Mesenchymal stem cell (in vitro differentiated cells and primary cell): ENCODE measurements at regions not wholly inside any gene's neighbourhood (a gene's known extent, or its start where the extent isn't known, plus 50 kb on each side); places are given as distances from the start of the nearest gene placed in this dataset.

Experiments
- DNase-seq: peaks from one replicate; pipeline ENCODE4 v3.0.0-alpha.2; 2013
- H2AFZ ChIP-seq: one replicate; pipeline ENCODE4 v1.6.1; 2013; ENCODE audit warnings: low read depth, mild to moderate bottlenecking, control low read depth, inconsistent platforms, low read length, moderate library complexity
- H2AK5ac ChIP-seq: 2 replicates; pipeline ENCODE4 v1.6.1; 2013; ENCODE audit warnings: low read length, moderate library complexity, mild to moderate bottlenecking, inconsistent platforms; ENCODE audit not compliant: severe bottlenecking
- H2BK120ac ChIP-seq: one replicate; pipeline ENCODE4 v1.6.1; 2013; ENCODE audit warnings: low read depth, mild to moderate bottlenecking, inconsistent platforms, low read length, moderate library complexity
- H2BK12ac ChIP-seq, 2 experiments: one replicate each; pipeline ENCODE4 v1.6.1; 2013; ENCODE audit warnings: inconsistent platforms in 2 of 2, low read length in 2 of 2, mild to moderate bottlenecking in 2 of 2, moderate library complexity in 2 of 2, control low read depth in 1 of 2
- H2BK15ac ChIP-seq: one replicate; pipeline ENCODE4 v1.6.1; 2013; ENCODE audit warnings: mild to moderate bottlenecking, low read depth, inconsistent platforms; ENCODE audit not compliant: poor library complexity, severe bottlenecking
- H2BK5ac ChIP-seq: 2 replicates; pipeline ENCODE4 v1.6.1; 2013; ENCODE audit warnings: low read depth, mild to moderate bottlenecking, low read length, control low read depth, inconsistent platforms; ENCODE audit not compliant: poor library complexity, severe bottlenecking
- H3K14ac ChIP-seq, 2 experiments: one replicate each; pipeline ENCODE4 v1.6.1; 2013; ENCODE audit warnings: inconsistent platforms in 2 of 2, low read length in 2 of 2, control low read depth in 1 of 2, mild to moderate bottlenecking in 1 of 2, moderate library complexity in 1 of 2
- H3K18ac ChIP-seq, 2 experiments: one replicate each; pipeline ENCODE4 v1.6.1; 2013; ENCODE audit warnings: inconsistent platforms in 2 of 2, low read length in 2 of 2, control low read depth in 1 of 2, low read depth in 1 of 2, mild to moderate bottlenecking in 1 of 2
- H3K23ac ChIP-seq, 2 experiments: one replicate each; pipeline ENCODE4 v1.6.1; 2013; ENCODE audit warnings: inconsistent platforms in 2 of 2, low read length in 2 of 2, mild to moderate bottlenecking in 2 of 2, moderate library complexity in 2 of 2, control low read depth in 1 of 2
- H3K27ac ChIP-seq: 2 replicates; pipeline ENCODE4 v1.5.1; 2013; ENCODE audit warnings: mild to moderate bottlenecking, moderate library complexity, low read length, control low read depth, inconsistent platforms; ENCODE audit not compliant: poor library complexity, severe bottlenecking
- H3K27me3 ChIP-seq, 2 experiments: 2 replicates each; pipeline versions ENCODE4 v1.6.1 to v1.7.0; 2013; ENCODE audit warnings: low read length in 2 of 2, mild to moderate bottlenecking in 2 of 2, moderate library complexity in 2 of 2, control low read depth in 1 of 2, inconsistent platforms in 1 of 2; ENCODE audit not compliant: control insufficient read depth in 1 of 2, insufficient read depth in 1 of 2
- H3K36me3 ChIP-seq, 2 experiments: 2 replicates each; pipeline versions ENCODE4 v1.6.1 to v1.7.0; 2013; ENCODE audit warnings: low read length in 2 of 2, control low read depth in 1 of 2, inconsistent platforms in 1 of 2, low read depth in 1 of 2, mild to moderate bottlenecking in 1 of 2; ENCODE audit not compliant: insufficient read depth in 2 of 2, control insufficient read depth in 1 of 2
- H3K4ac ChIP-seq, 2 experiments: one replicate each; pipeline ENCODE4 v1.6.1; 2013; ENCODE audit warnings: inconsistent platforms in 2 of 2, low read length in 2 of 2, mild to moderate bottlenecking in 2 of 2, moderate library complexity in 2 of 2, control low read depth in 1 of 2, low read depth in 1 of 2
- H3K4me1 ChIP-seq: 2 replicates; pipeline ENCODE4 v1.6.1; 2013; ENCODE audit warnings: low read depth, low read length, control low read depth; ENCODE audit not compliant: control insufficient read depth, insufficient read depth
- H3K4me2 ChIP-seq: 2 replicates; pipeline ENCODE4 v1.6.1; 2013; ENCODE audit warnings: low read length, mild to moderate bottlenecking, inconsistent platforms; ENCODE audit not compliant: poor library complexity, severe bottlenecking
- H3K4me3 ChIP-seq, 2 experiments: 2 replicates each; pipeline versions ENCODE4 v1.5.1 to v1.7.0; 2013; ENCODE audit warnings: low read length in 2 of 2, mild to moderate bottlenecking in 2 of 2, control low read depth in 1 of 2, low read depth in 1 of 2; ENCODE audit not compliant: insufficient read depth in 1 of 2
- H3K79me1 ChIP-seq: replicated peaks from 2 replicates; pipeline ENCODE4 v1.6.1; 2013; ENCODE audit warnings: mild to moderate bottlenecking, control low read depth, low read length, inconsistent platforms; ENCODE audit not compliant: poor library complexity, severe bottlenecking
- H3K9ac ChIP-seq: 2 replicates; pipeline ENCODE4 v1.7.0; 2013; ENCODE audit warnings: mild to moderate bottlenecking, low read length, moderate library complexity
- H3K9me3 ChIP-seq: 2 replicates; pipeline ENCODE4 v1.7.0; 2013; ENCODE audit warnings: mild to moderate bottlenecking, low read length; ENCODE audit not compliant: control insufficient read depth
- H4K8ac ChIP-seq: one replicate; pipeline ENCODE4 v1.6.1; 2013; ENCODE audit warnings: inconsistent platforms, mild to moderate bottlenecking, low read length, moderate library complexity
- H4K91ac ChIP-seq: one replicate; pipeline ENCODE4 v1.6.1; 2013; ENCODE audit warnings: mild to moderate bottlenecking, low read length, inconsistent platforms
- WGBS: methylation state at CpG from one replicate; pipeline ENCODE4 v1.1.7; 2013; ENCODE audit warnings: mixed read lengths; 5-methylcytosine and 5-hydroxymethylcytosine counted together

DNA sequence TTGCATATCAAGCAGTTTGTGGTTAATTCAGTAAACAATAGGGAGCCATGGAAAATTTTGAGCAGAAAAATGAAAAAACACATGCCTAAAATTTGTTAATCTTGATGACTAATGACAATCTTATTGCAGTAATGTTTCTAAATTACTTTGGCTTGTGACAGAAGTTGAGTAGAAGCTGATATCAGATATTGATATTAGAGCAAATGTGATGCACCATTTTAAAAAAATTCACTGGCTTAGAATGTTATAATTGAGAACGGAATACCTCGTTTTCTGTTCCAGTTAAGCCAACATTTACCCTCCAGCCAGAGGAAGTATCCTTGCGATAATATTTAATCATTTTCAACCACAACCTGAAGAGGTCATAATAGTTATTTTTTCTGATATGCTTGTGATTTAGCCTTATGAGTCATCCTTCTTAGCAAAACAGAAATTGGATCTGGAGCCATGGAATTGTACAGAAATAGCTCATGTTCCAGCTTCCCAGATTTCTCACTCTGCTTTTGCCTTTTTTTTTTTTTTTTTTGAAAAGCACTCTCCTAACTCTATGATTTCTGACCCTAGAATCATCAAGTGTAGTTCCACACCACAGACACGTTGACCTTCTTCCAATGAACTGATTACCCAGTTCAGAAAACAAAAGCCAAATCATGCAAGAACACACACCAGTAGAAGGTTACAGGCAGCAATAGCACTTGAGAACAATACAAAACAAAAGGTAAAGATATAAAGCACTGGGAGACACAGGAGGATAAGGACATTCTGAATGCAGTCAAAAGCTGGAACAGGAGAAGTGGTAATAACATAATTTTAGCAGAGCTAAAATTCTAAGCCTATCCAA, 96.8 kb upstream of the PHYHIPL start:
- H3K4me2 ChIP-seq, result no peak overlapping the region
- no peaks in the 10 kb centered on the region for H3K36me3 ChIP-seq
- DNase-seq, result peak; percentile 30
- H3K14ac ChIP-seq, result no peak overlapping the region
- H3K9ac ChIP-seq, result peak overlapping the region; percentile 71
- 60% methylated on average over 2 of the region's 4 CpGs for WGBS
- no peak overlapping the region for H2AFZ ChIP-seq
- no peaks in the 10 kb centered on the region for H3K27me3 ChIP-seq
- no peak overlapping the region for H2BK15ac ChIP-seq
- no peak overlapping the region for H3K23ac ChIP-seq
- no peak overlapping the region for H2AK5ac ChIP-seq
- H2BK5ac ChIP-seq, result no peak overlapping the region
- H2BK120ac ChIP-seq, result no peak overlapping the region
- H3K79me1 ChIP-seq, result no peaks in the 10 kb centered on the region
- peaks cover 9% of the 10 kb centered on the region for H3K4me1 ChIP-seq
- no peak overlapping the region for H3K18ac ChIP-seq
- H3K9me3 ChIP-seq, result no peaks in the 10 kb centered on the region
- no peak overlapping the region for H3K4ac ChIP-seq
- H4K91ac ChIP-seq, result no peak overlapping the region
- peak overlapping the region; percentile 74 for H3K27ac ChIP-seq
- no peak overlapping the region for H2BK12ac ChIP-seq
- no peak overlapping the region for H4K8ac ChIP-seq
- H3K4me3 ChIP-seq, result no peak overlapping the region

- Histone ChIP-seq H3K9me3 (no peaks in the 10 kb centered on the region), H3K27ac (no peak overlapping the region), H2BK15ac (no peak overlapping the region), H2AK5ac (peak overlapping the region; percentile 4), H4K8ac (no peak overlapping the region), H3K27me3 (no peaks in the 10 kb centered on the region), H3K23ac (no peak overlapping the region), H3K4ac (no peak overlapping the region), H3K18ac (no peak overlapping the region), H2BK120ac (no peak overlapping the region), H3K4me3 (no peak overlapping the region), H4K91ac (no peak overlapping the region), H2BK12ac (no peak overlapping the region), H3K9ac (no peak overlapping the region), H3K36me3 (no peaks in the 10 kb centered on the region), H2AFZ (no peak overlapping the region), H3K4me2 (no peak overlapping the region), H2BK5ac (no peak overlapping the region), H3K4me1 (peaks cover 6% of the 10 kb centered on the region), H3K14ac (no peak overlapping the region), H3K79me1 (no peaks in the 10 kb centered on the region)
- 94% methylated on average over 3 of the region's 3 CpGs for WGBS
- DNase-seq, result no peak
Observed at GRCh38 chr10:59082249-59082648, 94.2 kb upstream of the PHYHIPL start.

- no peak overlapping the region for H2AK5ac ChIP-seq
- no peak overlapping the region for H4K8ac ChIP-seq
- no peak overlapping the region for H2BK120ac ChIP-seq
- H3K4me2 ChIP-seq, result no peak overlapping the region
- H3K18ac ChIP-seq, result no peak overlapping the region
- no peak overlapping the region for H3K27ac ChIP-seq
- no peaks in the 10 kb centered on the region for H3K79me1 ChIP-seq
- no peaks in the 10 kb centered on the region for H3K9me3 ChIP-seq
- H3K14ac ChIP-seq, result no peak overlapping the region
- H3K36me3 ChIP-seq, result no peaks in the 10 kb centered on the region
- H3K9ac ChIP-seq, result no peak overlapping the region
- no peak overlapping the region for H2BK15ac ChIP-seq
- DNase-seq, result no peak
- no peak overlapping the region for H2BK12ac ChIP-seq
- H3K4me1 ChIP-seq, result peaks cover 4% of the 10 kb centered on the region
- no peak overlapping the region for H2AFZ ChIP-seq
- no peak overlapping the region for H3K4me3 ChIP-seq
- no peaks in the 10 kb centered on the region for H3K27me3 ChIP-seq
- H2BK5ac ChIP-seq, result no peak overlapping the region
- H3K4ac ChIP-seq, result no peak overlapping the region
- no peak overlapping the region for H3K23ac ChIP-seq
- no peak overlapping the region for H4K91ac ChIP-seq
Observed at GRCh38 chr10:59085054-59085453, 91.4 kb upstream of the PHYHIPL start.

- Histone ChIP-seq H3K4me1 (peaks cover 2% of the 10 kb centered on the region), H3K9ac (no peak overlapping the region), H2AK5ac (no peak overlapping the region), H3K27ac (no peak overlapping the region), H3K18ac (no peak overlapping the region), H2AFZ (no peak overlapping the region), H2BK120ac (no peak overlapping the region), H4K8ac (no peak overlapping the region), H2BK5ac (no peak overlapping the region), H3K27me3 (no peaks in the 10 kb centered on the region), H3K14ac (no peak overlapping the region), H3K4ac (no peak overlapping the region), H3K4me2 (no peak overlapping the region), H4K91ac (no peak overlapping the region), H2BK15ac (no peak overlapping the region), H3K4me3 (no peak overlapping the region), H3K23ac (no peak overlapping the region), H3K36me3 (no peaks in the 10 kb centered on the region), H3K9me3 (no peaks in the 10 kb centered on the region), H2BK12ac (no peak overlapping the region), H3K79me1 (no peaks in the 10 kb centered on the region)
- WGBS, result 98% methylated on average over 4 of the region's 6 CpGs
- no peak for DNase-seq
Observed at GRCh38 chr10:59085711-59086502, 90.5 kb upstream of the PHYHIPL start.
